Midbrain (tissue), 1 donor: ENCODE measurements at regions not wholly inside any gene's neighbourhood (a gene's known extent, or its start where the extent isn't known, plus 50 kb on each side); places are given as distances from the start of the nearest gene placed in this dataset.

Source experiments
- DNase-seq: peaks from one replicate; lab custom pipeline; 2025; lab: John Stamatoyannopoulos, UW

GRCh38 chr3:18827664-18828063 lies 320.6 kb upstream of the KCNH8 start:
- DNase-seq: no peak

GRCh38 chr3:18825665-18826064 lies 322.6 kb upstream of the KCNH8 start:
- no peak for DNase-seq

DNA sequence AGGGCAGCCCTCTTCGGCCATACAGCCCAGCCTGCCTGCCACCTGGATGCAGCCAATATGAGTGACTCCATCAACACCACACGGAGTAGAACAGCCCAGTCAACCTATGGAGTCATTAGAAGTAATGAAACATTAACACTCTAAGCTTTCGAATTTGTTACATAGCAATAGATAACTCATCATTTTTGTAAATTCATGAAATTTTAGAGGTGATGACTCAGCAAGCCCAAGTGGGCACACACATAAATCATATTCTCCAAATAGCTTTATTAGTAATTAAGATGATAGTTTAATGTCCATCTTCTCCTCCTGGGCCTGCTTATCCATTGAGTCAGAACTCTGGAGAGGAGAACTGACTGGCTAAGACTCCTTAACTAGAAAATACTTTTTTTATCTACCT lies 335.0 kb upstream of the KCNH8 start:
- DNase-seq: no peak

DNA sequence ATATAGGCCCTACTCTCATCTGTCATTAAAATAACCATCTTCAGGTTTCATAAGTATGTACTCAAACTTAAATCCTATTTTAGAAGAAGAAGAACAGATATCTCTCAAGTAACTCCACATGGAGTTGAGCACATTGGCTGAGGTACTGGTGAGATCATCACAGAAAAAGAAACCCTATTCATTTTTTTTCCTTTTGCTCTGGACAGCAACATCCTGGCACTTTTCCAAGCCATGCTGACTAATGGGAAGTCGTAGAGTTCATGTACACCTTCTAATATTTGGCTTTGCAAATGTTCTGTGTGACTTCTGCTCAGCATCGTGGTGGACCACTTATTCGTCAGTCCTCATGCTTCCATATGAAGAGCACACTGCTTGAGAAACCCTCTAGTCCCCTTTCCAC lies 336.0 kb upstream of the KCNH8 start:
- DNase-seq: no peak

GRCh38 chr3:18810306-18810661 lies 338.0 kb upstream of the KCNH8 start:
- no peak for DNase-seq

DNA sequence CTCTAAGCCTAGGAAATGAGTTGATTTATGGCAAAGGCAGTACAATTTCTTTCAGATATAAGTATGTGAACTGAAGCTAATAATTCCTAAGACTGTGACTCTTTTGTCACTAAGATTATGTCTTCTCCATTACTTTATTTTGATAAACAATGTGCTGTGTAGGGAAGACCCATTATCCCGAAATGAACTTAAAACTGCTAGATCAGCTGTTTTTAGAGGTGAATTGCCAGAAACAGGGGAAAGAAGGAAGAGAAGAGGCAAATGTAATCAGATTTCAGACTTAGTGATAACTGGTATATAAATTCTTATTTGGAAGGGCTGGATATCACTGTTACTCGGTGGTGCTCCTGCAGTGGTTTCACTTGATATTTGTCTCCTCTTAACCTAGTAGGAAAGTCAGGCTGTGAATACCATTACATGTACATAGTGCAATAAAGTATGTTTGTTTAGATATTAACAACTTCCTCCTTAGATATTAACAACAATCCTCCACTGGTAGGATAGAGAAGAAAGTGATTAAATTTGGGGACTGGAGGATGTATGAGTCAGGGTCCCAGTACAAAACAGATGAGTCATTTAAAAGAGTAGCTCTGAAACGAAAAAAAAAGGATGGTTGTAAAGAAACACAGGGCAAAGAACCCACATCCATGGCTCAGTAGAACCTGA lies 338.5 kb upstream of the KCNH8 start:
- no peak for DNase-seq

GRCh38 chr3:18808429-18808828 lies 339.9 kb upstream of the KCNH8 start:
- DNase-seq: no peak

GRCh38 chr3:18807593-18807992 lies 340.7 kb upstream of the KCNH8 start:
- DNase-seq: no peak

GRCh38 chr3:18806633-18807032 lies 341.7 kb upstream of the KCNH8 start:
- DNase-seq: no peak

GRCh38 chr3:18797378-18797777 lies 350.9 kb upstream of the KCNH8 start:
- no peak for DNase-seq

DNA sequence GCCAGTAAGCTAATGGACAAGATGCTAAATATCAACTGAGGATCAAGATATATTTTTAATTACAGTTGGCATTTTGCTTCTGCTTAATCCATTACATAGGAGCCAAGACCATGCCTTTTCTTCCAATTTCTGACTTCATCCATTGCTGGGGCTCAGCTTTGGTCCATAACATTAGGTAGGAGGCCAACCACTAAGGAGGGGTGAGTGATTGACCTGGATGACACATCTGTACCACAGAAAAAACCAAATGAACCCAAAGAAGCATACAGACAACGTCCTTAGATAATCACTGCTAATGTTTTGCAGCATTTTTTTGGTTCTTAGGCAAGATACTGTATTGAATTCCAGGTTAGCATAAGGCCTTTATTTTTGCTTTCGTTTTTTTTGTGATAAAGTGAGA lies 353.2 kb upstream of the KCNH8 start:
- DNase-seq: no peak

GRCh38 chr3:18791752-18792151 lies 356.6 kb upstream of the KCNH8 start:
- DNase-seq: no peak

- DNase-seq: no peak
These were observed 357.1 kb upstream of the KCNH8 start for GRCh38 chr3:18791182-18791581.

DNA sequence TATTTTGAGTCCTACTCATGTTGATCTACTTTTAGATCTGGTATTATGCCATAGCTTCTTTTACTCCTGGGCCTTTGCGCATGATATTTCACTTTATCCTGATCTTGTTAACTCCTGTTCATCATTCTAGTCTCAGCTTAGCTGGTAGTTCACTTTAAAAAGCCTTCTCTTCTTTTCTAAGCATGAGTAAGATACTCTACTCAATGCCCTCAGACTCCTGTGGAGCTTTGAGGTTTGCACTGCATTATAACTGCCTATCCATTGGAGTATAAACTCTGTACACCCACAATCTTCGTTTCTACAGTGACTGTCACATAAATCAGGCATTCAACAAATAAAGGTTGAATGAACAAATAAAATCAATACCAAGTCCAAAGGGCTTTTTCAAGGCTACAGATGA lies 357.9 kb upstream of the KCNH8 start:
- no peak for DNase-seq

DNA sequence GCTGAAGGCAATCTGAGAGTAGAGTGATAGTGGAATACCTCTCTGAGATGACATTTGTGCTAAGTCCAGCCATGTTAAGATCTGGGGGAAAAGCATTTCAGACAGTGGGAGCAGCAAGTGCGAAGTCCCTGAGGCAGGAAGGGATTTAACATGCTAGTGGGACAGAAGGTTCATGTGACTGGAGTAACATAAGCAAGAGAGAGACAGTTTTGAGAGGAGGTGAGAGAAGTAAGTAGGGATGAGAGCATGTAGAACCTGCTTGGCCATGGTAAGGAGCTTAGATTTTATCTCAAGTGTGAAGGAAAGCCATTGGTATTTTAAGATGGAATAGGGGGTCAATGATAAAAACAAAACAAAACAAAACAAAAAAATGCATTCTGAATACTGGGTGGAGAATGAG lies 358.6 kb upstream of the KCNH8 start:
- DNase-seq: no peak

- no peak for DNase-seq
These were observed 360.9 kb upstream of the KCNH8 start for GRCh38 chr3:18787441-18787840.

GRCh38 chr3:18786650-18787323 lies 361.5 kb upstream of the KCNH8 start:
- DNase-seq: no peak

GRCh38 chr3:18782191-18782590 lies 357.1 kb upstream of the SATB1 start:
- DNase-seq: no peak

GRCh38 chr3:18780959-18781358 lies 355.8 kb upstream of the SATB1 start:
- DNase-seq: no peak

DNA sequence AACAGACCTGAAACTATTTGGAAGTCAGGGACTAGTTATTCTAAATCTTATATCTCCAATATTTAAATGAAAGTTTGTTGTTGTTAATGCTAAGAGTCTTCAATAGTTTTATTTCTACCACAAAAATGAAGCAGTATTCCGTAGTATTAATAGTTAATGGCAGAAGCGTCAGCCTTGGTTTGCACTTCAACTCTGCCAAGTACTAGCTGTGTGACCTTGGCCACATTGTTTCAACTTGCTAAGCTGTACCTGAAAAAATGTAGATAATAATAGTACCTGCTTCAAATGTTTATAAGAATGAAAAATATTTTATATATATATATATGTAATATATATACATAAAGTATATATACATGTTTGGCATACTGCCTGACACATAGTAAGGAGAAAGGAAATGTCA lies 354.6 kb upstream of the SATB1 start:
- no peak for DNase-seq

- DNase-seq: no peak
These were observed 353.5 kb upstream of the SATB1 start for GRCh38 chr3:18778598-18778997.

DNA sequence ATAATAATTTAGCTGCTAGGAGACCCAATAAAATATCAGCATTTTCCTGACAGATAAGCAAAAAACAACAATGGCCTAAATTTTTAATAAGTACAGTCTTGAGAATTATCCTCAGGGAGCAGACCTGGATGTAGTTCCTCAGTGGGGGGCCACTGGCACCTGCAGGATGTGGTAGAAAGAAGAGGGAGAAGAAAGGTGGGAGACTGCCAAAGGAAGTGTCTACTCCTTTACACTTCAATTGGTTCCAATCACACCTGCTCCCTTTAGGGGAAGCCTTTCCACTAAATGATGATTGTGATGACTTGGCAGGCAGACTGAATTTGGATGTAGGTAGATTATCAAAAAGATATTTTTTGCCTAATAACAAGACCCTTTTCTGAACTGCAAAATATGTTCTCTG lies 353.0 kb upstream of the SATB1 start:
- DNase-seq: no peak

GRCh38 chr3:18775501-18775900 lies 350.4 kb upstream of the SATB1 start:
- no peak for DNase-seq
